ENCODE measurements at regions not wholly inside any gene's neighbourhood (a gene's known extent, or its start where the extent isn't known, plus 50 kb on each side); places are given as distances from the start of the nearest gene placed in this dataset.

- no peak for TF ChIP-seq CTCF (IDR thresholded peaks at IDR 0.05; ENCODE audit: low read depth, low read length)
- no peak for TF ChIP-seq EZH2phosphoT487 (IDR thresholded peaks at IDR 0.05; ENCODE audit: low read depth)
Observed at GRCh38 chr9:75834878-75835277, 55.6 kb upstream of the PCSK5 start.

All from OCI-LY3 (cell line).